Gastroesophageal sphincter (tissue), 3 donors: ENCODE measurements at regions not wholly inside any gene's neighbourhood (a gene's known extent, or its start where the extent isn't known, plus 50 kb on each side); places are given as distances from the start of the nearest gene placed in this dataset.

ENCODE experiments used
- EP300 ChIP-seq: sonication (generic); formaldehyde crosslinking; IDR thresholded peaks from one replicate; pipeline ENCODE4 v1.6.1; 2017; ENCODE audit warnings: antibody characterized with exemption, mild to moderate bottlenecking
- POLR2A ChIP-seq, 2 donors: fragments of 450-650 bp; IDR thresholded peaks; one replicate each; pipeline ENCODE4 v1.6.1; 2017; ENCODE audit warnings: antibody characterized with exemption in 2 of 2, mild to moderate bottlenecking in 2 of 2, moderate library complexity in 1 of 2
- POLR2AphosphoS5 ChIP-seq: sonication (generic); formaldehyde crosslinking; IDR thresholded peaks from one replicate; pipeline ENCODE4 v1.6.1; 2017; ENCODE audit warnings: antibody characterized with exemption
- TF ChIP-seq, protein P1 (sequence below), 4 experiments: fragments of 200-600 bp in 2 of 4; fragments of 450-650 bp in 2 of 4; sonication (generic) in 1 of 4; IDR thresholded peaks; one replicate each; pipeline ENCODE4 v1.5.1; 2017 to 2019; ENCODE audit warnings: antibody characterized with exemption in 4 of 4, mild to moderate bottlenecking in 2 of 4, moderate library complexity in 2 of 4

DNA sequence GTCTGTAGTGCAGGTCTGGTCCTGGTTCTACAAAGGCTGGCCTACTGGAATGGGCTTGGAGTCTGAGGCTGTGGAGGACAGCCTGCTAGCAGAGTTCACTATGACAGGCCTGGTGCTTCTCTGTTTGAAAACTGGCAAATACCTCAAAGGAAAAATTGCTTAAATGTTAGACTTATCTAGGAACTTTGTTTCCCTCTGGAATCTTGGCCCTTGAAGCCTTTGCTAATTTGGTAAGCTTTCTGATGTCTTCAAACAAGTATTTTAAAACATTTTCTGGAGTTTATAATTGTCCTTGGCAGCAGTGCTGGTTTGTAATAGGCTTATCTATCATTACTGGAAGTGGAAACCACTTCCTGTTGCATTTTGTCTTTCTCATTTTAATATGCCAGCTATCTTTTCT, 139.7 kb downstream of the TMEM26 start:
- TF ChIP-seq POLR2A (IDR thresholded peaks at IDR 0.05), result no peak
- TF ChIP-seq, protein P1, sequence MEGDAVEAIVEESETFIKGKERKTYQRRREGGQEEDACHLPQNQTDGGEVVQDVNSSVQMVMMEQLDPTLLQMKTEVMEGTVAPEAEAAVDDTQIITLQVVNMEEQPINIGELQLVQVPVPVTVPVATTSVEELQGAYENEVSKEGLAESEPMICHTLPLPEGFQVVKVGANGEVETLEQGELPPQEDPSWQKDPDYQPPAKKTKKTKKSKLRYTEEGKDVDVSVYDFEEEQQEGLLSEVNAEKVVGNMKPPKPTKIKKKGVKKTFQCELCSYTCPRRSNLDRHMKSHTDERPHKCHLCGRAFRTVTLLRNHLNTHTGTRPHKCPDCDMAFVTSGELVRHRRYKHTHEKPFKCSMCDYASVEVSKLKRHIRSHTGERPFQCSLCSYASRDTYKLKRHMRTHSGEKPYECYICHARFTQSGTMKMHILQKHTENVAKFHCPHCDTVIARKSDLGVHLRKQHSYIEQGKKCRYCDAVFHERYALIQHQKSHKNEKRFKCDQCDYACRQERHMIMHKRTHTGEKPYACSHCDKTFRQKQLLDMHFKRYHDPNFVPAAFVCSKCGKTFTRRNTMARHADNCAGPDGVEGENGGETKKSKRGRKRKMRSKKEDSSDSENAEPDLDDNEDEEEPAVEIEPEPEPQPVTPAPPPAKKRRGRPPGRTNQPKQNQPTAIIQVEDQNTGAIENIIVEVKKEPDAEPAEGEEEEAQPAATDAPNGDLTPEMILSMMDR (IDR thresholded peaks at IDR 0.05), result no peak
- TF ChIP-seq POLR2AphosphoS5, result no peak
- TF ChIP-seq EP300, result no peak
